GM12874 (cell line): ENCODE measurements at regions not wholly inside any gene's neighbourhood (a gene's known extent, or its start where the extent isn't known, plus 50 kb on each side); places are given as distances from the start of the nearest gene placed in this dataset.

Experiments used
- CTCF ChIP-seq: IDR thresholded peaks from 2 replicates; pipeline ENCODE4 v1.5.1; 2011; ENCODE audit warnings: low read depth, mild to moderate bottlenecking, control low read depth, low read length, moderate library complexity; ENCODE audit not compliant: insufficient read depth

- no peak for TF ChIP-seq CTCF
These were observed 78.1 kb upstream of the BRD7 start for GRCh38 chr16:50446861-50447260.

DNA sequence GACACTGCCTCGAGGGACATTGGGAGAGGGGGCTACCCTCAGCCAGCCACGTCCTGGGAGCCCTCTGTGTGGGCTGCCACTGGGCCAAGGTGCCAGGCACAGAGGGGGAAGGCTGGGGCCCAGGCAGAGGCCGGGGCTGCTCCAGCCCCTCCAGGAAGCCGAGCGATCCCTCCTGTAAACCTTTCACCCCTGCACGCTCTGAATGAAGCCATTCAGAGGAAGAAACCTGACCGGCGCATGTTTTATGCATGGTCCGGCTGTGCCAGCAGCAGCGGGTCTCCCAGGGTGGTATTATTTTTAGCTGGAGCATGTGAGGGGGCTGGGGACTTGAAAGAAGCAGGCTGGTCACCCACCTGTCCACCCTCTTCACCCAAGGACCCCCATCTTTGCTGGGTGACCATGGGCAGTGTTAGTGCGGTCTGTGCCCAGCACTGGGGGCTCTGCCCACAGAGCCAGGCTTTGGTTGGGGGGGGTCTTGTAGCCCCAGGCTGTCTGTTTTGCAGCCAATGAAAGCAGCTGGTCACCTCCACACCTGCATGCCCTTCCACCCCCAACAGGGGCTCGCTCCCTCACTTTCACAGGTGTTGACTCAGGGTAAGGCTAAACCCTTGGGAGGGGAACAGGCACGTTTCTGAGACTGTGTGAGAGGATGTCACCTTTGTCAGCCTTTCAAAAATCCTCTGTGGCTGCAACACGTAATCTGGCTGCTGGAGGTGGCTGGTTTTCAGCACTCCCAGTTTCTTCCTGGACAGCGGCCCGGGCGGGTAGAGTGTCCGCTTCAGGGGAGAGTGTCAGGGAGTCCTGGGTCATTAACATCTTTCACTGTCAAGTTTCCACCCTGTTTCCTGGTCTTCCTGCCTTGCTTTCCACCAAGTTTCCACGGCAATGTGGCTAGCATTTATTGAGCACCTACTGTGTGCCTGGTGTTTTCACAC is 77.1 kb upstream of the BRD7 start:
- no peak for TF ChIP-seq CTCF

- no peak for TF ChIP-seq CTCF
These were observed 75.7 kb upstream of the BRD7 start for GRCh38 chr16:50444526-50444925.

DNA sequence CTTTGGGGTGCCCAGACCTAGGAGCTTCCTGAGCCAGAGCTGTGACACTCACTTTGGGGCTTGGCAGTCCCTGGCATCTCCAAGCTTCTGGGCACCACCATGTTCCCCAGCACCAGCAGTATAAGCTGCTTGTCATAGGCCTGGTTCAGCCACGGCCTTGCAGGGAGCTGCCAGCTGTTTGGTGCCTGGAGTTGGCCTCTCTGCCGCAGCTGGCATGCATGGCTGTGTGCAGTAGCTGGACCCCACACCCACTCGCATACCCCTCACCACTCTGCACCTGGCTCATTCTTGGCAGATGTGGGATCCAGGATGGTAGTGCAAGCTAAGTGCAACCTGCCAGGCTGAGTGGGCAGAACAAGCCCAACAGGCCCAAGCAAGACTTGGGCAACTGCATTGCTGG is 73.4 kb upstream of the BRD7 start:
- no peak for TF ChIP-seq CTCF

DNA sequence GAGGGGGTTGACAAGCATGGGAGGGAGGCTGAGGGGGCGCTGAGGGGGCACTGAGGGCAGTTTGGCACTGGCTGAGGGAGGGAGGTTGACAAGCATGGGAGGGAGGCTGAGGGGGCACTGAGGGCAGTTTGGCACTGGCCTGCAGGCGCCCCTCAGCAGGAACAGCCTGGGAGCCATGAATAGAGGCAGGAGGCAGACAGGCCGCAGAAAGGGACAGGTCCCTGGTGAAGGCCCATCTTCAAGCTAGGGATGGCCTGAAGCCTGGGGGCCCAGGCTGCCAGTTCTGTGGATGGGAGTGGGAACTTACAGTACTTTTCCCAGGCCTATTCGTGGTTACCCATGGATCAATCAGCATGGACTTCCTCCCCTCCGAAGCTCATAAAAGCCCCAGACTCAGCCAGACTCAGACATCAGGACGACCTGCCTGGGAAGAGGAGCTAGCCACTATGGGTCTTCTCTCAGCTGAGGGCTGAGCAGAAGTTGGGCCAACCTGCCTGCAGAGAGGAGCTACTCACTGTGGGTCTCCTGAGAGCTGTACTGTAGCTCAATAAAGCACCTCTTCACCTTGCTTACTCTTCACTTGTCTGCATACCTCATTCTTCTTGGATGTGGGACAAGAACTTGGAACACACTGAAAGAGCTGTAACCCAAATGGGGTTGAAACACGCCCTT is 72.8 kb upstream of the BRD7 start:
- TF ChIP-seq CTCF, result no peak

GRCh38 chr16:50440991-50441390 is 72.2 kb upstream of the BRD7 start:
- no peak for TF ChIP-seq CTCF

DNA sequence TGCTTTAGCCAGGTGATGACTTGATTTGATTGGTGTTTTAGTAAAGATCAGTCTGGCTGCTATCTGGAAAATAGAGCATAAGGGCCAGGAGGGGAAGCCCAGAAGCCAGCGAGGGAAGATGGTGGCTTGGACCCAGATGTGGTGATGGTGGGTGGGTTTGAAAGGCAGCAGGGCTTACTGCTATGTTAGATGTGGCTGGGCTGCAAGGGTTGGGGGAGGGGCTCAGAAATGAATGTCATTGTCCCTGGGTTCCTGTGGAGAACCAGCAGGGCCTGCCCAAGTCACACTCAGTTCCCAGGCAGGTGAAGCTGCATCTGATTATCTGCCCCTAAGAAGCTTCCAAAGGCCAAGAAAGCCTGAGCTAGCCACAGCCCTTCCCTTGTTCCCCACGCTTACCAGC is 71.7 kb upstream of the BRD7 start:
- no peak for TF ChIP-seq CTCF
